ENCODE measurements at regions not wholly inside any gene's neighbourhood (a gene's known extent, or its start where the extent isn't known, plus 50 kb on each side); places are given as distances from the start of the nearest gene placed in this dataset.
"Not testable (repeated sequence)": the region's sequence is repeated elsewhere in the genome, so short reads cannot be mapped to it uniquely, and the experiment has no call there.

GRCh38 chr2:16416651-16417050 is 249.0 kb downstream of the CYRIA start:
- Histone ChIP-seq H3K4me2 (ENCODE audit: low read depth, low read length, poor library complexity, severe bottlenecking) (no peak overlapping the region), H3K36me3 (ENCODE audit: low read length) (no peaks in the 10 kb centered on the region), H3K79me2 (ENCODE audit: insufficient read depth, low read length) (no peaks in the 10 kb centered on the region), H3F3A (ENCODE audit: insufficient read depth) (no peaks in the 10 kb centered on the region), H3K9me2 (replicated peaks; ENCODE audit: insufficient read depth, low read length) (no peaks in the 10 kb centered on the region), H3K27ac (ENCODE audit: low read depth, low read length) (no peak overlapping the region), H3K4me3 (ENCODE audit: insufficient read depth, low read length, poor library complexity, severe bottlenecking) (no peak overlapping the region), H3K27me3 (ENCODE audit: low read length) (no peaks in the 10 kb centered on the region), H4K20me1 (ENCODE audit: low read depth, low read length) (no peaks in the 10 kb centered on the region), H2AFZ (ENCODE audit: low read depth, low read length, severe bottlenecking) (no peak overlapping the region), H3K9ac (ENCODE audit: low read length) (no peak overlapping the region), H3K9me3 (ENCODE audit: insufficient read depth, low read length) (no peaks in the 10 kb centered on the region)
- no peak for TF ChIP-seq CTCF (IDR thresholded peaks at IDR 0.05; ENCODE audit: insufficient read depth, low read length, poor library complexity, severe bottlenecking)

DNA sequence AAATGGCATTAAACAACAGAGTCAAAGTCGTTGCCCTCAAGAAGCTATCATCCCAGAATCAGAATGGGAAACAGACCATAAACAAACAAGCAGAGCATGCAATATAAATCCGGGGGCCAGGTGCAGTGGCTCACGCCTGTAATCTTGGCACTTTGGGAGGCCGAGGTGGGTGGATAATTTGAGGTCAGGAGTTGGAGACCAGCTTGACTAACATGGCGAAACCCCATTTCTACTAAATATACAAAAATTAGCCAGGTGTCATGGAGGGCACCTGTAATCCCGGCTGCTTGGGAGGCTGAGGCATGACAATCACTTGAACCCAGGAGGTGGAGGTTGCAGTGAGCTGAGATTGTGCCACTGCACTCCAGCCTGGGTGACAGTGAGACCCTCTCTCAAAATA is 249.8 kb downstream of the CYRIA start:
- H3K4me3 ChIP-seq (ENCODE audit: insufficient read depth, low read length, poor library complexity, severe bottlenecking); H3K9me2 ChIP-seq (replicated peaks; ENCODE audit: insufficient read depth, low read length); H3K4me2 ChIP-seq (ENCODE audit: low read depth, low read length, poor library complexity, severe bottlenecking); H3K36me3 ChIP-seq (ENCODE audit: low read length); H3F3A ChIP-seq (ENCODE audit: insufficient read depth); H3K27ac ChIP-seq (ENCODE audit: low read depth, low read length); H2AFZ ChIP-seq (ENCODE audit: low read depth, low read length, severe bottlenecking); H3K9ac ChIP-seq (ENCODE audit: low read length); H3K27me3 ChIP-seq (ENCODE audit: low read length); H3K9me3 ChIP-seq (ENCODE audit: insufficient read depth, low read length); H4K20me1 ChIP-seq (ENCODE audit: low read depth, low read length); H3K79me2 ChIP-seq (ENCODE audit: insufficient read depth, low read length): not testable (repeated sequence)

GRCh38 chr2:16413947-16414346 is 251.7 kb downstream of the CYRIA start:
- H2AFZ ChIP-seq (ENCODE audit: low read depth, low read length, severe bottlenecking) = no peak overlapping the region
- H3K9me3 ChIP-seq (ENCODE audit: insufficient read depth, low read length) = no peaks in the 10 kb centered on the region
- no peaks in the 10 kb centered on the region for H3F3A ChIP-seq (ENCODE audit: insufficient read depth)
- H3K4me3 ChIP-seq (ENCODE audit: insufficient read depth, low read length, poor library complexity, severe bottlenecking) = no peak overlapping the region
- H3K27me3 ChIP-seq (ENCODE audit: low read length) = no peaks in the 10 kb centered on the region
- no peak overlapping the region for H3K4me2 ChIP-seq (ENCODE audit: low read depth, low read length, poor library complexity, severe bottlenecking)
- no peak overlapping the region for H3K27ac ChIP-seq (ENCODE audit: low read depth, low read length)
- no peaks in the 10 kb centered on the region for H3K79me2 ChIP-seq (ENCODE audit: insufficient read depth, low read length)
- no peak overlapping the region for H3K9ac ChIP-seq (ENCODE audit: low read length)
- H4K20me1 ChIP-seq (ENCODE audit: low read depth, low read length) = no peaks in the 10 kb centered on the region
- H3K9me2 ChIP-seq (replicated peaks; ENCODE audit: insufficient read depth, low read length) = no peaks in the 10 kb centered on the region
- TF ChIP-seq EZH2phosphoT487 (conservative IDR thresholded peaks at IDR 0.05; ENCODE audit: low read length) (no peak), CTCF (IDR thresholded peaks at IDR 0.05; ENCODE audit: insufficient read depth, low read length, poor library complexity, severe bottlenecking) (no peak)
- H3K36me3 ChIP-seq (ENCODE audit: low read length) = no peaks in the 10 kb centered on the region

- Histone ChIP-seq H3K4me2 (ENCODE audit: low read depth, low read length, poor library complexity, severe bottlenecking) (no peak overlapping the region), H3F3A (ENCODE audit: insufficient read depth) (no peaks in the 10 kb centered on the region), H3K27me3 (ENCODE audit: low read length) (no peaks in the 10 kb centered on the region), H3K4me3 (ENCODE audit: insufficient read depth, low read length, poor library complexity, severe bottlenecking) (no peak overlapping the region), H3K79me2 (ENCODE audit: insufficient read depth, low read length) (no peaks in the 10 kb centered on the region), H2AFZ (ENCODE audit: low read depth, low read length, severe bottlenecking) (no peak overlapping the region), H3K9me2 (replicated peaks; ENCODE audit: insufficient read depth, low read length) (no peaks in the 10 kb centered on the region), H3K36me3 (ENCODE audit: low read length) (no peaks in the 10 kb centered on the region), H3K9ac (ENCODE audit: low read length) (no peak overlapping the region), H3K27ac (ENCODE audit: low read depth, low read length) (no peak overlapping the region), H4K20me1 (ENCODE audit: low read depth, low read length) (no peaks in the 10 kb centered on the region), H3K9me3 (ENCODE audit: insufficient read depth, low read length) (no peaks in the 10 kb centered on the region)
- TF ChIP-seq CTCF (IDR thresholded peaks at IDR 0.05; ENCODE audit: insufficient read depth, low read length, poor library complexity, severe bottlenecking) = no peak
- no peak for TF ChIP-seq EZH2phosphoT487 (conservative IDR thresholded peaks at IDR 0.05; ENCODE audit: low read length)
Observed at GRCh38 chr2:16413285-16413684, 252.3 kb downstream of the CYRIA start.
